ENCODE measurements at regions not wholly inside any gene's neighbourhood (a gene's known extent, or its start where the extent isn't known, plus 50 kb on each side); places are given as distances from the start of the nearest gene placed in this dataset.

- DNase-seq, result no peak
Observed at GRCh38 chr10:1847361-1847760, 110.0 kb upstream of the ADARB2 start.

- no peak for DNase-seq
Observed at GRCh38 chr10:1846032-1846431, 108.7 kb upstream of the ADARB2 start.

- no peak for DNase-seq
Observed at GRCh38 chr10:1841759-1842158, 104.4 kb upstream of the ADARB2 start.

GRCh38 chr10:1829712-1830111 lies 92.4 kb upstream of the ADARB2 start:
- DNase-seq, result no peak

- no peak for DNase-seq
Observed at GRCh38 chr10:1824928-1825327, 87.6 kb upstream of the ADARB2 start.

GRCh38 chr10:1814556-1814955 lies 77.2 kb upstream of the ADARB2 start:
- no peak for DNase-seq

- DNase-seq, result no peak
Observed at GRCh38 chr10:1809139-1809741, 71.9 kb upstream of the ADARB2 start.

GRCh38 chr10:1807924-1808323 lies 70.6 kb upstream of the ADARB2 start:
- no peak for DNase-seq

GRCh38 chr10:1807196-1807595 lies 69.9 kb upstream of the ADARB2 start:
- DNase-seq, result no peak

- DNase-seq, result no peak
Observed at GRCh38 chr10:1802413-1802812, 65.1 kb upstream of the ADARB2 start.

- DNase-seq, result no peak
Observed at GRCh38 chr10:1788401-1788800, 51.1 kb upstream of the ADARB2 start.

Measured in activated CD4-positive, alpha-beta T cell treated with anti-CD3 and anti-CD28 coated beads, Interleukin-2, amount 50 U/mL, for 1 hour (primary cell).